ENCODE measurements at regions not wholly inside any gene's neighbourhood (a gene's known extent, or its start where the extent isn't known, plus 50 kb on each side); places are given as distances from the start of the nearest gene placed in this dataset.

DNA sequence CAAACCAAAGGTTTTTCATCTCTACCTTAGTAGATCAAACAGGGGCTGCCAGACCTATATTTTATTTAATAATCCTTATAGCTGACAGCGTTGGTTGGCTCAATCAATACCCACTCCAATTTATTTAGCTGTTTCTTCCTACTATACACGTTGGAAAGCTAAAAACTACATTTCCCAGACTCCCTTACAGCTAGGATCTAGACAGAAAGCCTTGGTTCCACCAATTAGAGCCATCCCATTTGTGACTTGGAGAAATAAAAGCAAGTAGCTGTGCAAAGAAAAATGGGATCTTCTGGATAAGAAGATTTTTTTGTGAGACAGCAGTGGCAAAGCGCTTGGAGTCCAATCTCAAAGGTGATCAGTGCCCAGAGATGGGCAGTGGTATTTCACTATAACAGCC, 331.3 kb upstream of the MEIS1 start:
- TF ChIP-seq POLR2AphosphoS5 (IDR thresholded peaks at IDR 0.05; ENCODE audit: low read depth) (no peak), SPI1 (IDR thresholded peaks at IDR 0.05; ENCODE audit: borderline replicate concordance, low read depth) (no peak), GABPA (IDR thresholded peaks at IDR 0.05; ENCODE audit: low read depth) (no peak)
- TF ChIP-seq, protein P1, sequence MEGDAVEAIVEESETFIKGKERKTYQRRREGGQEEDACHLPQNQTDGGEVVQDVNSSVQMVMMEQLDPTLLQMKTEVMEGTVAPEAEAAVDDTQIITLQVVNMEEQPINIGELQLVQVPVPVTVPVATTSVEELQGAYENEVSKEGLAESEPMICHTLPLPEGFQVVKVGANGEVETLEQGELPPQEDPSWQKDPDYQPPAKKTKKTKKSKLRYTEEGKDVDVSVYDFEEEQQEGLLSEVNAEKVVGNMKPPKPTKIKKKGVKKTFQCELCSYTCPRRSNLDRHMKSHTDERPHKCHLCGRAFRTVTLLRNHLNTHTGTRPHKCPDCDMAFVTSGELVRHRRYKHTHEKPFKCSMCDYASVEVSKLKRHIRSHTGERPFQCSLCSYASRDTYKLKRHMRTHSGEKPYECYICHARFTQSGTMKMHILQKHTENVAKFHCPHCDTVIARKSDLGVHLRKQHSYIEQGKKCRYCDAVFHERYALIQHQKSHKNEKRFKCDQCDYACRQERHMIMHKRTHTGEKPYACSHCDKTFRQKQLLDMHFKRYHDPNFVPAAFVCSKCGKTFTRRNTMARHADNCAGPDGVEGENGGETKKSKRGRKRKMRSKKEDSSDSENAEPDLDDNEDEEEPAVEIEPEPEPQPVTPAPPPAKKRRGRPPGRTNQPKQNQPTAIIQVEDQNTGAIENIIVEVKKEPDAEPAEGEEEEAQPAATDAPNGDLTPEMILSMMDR (IDR thresholded peaks at IDR 0.05; ENCODE audit: insufficient read depth, low read length) = no peak
- TF ChIP-seq, protein P2, sequence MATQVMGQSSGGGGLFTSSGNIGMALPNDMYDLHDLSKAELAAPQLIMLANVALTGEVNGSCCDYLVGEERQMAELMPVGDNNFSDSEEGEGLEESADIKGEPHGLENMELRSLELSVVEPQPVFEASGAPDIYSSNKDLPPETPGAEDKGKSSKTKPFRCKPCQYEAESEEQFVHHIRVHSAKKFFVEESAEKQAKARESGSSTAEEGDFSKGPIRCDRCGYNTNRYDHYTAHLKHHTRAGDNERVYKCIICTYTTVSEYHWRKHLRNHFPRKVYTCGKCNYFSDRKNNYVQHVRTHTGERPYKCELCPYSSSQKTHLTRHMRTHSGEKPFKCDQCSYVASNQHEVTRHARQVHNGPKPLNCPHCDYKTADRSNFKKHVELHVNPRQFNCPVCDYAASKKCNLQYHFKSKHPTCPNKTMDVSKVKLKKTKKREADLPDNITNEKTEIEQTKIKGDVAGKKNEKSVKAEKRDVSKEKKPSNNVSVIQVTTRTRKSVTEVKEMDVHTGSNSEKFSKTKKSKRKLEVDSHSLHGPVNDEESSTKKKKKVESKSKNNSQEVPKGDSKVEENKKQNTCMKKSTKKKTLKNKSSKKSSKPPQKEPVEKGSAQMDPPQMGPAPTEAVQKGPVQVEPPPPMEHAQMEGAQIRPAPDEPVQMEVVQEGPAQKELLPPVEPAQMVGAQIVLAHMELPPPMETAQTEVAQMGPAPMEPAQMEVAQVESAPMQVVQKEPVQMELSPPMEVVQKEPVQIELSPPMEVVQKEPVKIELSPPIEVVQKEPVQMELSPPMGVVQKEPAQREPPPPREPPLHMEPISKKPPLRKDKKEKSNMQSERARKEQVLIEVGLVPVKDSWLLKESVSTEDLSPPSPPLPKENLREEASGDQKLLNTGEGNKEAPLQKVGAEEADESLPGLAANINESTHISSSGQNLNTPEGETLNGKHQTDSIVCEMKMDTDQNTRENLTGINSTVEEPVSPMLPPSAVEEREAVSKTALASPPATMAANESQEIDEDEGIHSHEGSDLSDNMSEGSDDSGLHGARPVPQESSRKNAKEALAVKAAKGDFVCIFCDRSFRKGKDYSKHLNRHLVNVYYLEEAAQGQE (IDR thresholded peaks at IDR 0.05; ENCODE audit: insufficient replicate concordance, low read depth) = no peak

Data from HL-60 (cell line).